Activated T-helper 17 cell treated with anti-CD3 and anti-CD28 coated beads, Interleukin-2, amount 50 U/mL, for 72 hours (primary cell): ENCODE measurements at regions not wholly inside any gene's neighbourhood (a gene's known extent, or its start where the extent isn't known, plus 50 kb on each side); places are given as distances from the start of the nearest gene placed in this dataset.

Source experiments
- ATAC-seq: fragments of 150-1000 bp; cut with Tn5 transposase; replicated peaks from 2 replicates; pipeline ENCODE4 v1.10.0; 2021; ENCODE audit warnings: mild to moderate bottlenecking, moderate library complexity
- H3K27ac Mint-ChIP-seq: one replicate; pipeline ENCODE4 v1.8.0; 2022; ENCODE audit warnings: mixed read lengths
- H3K27me3 Mint-ChIP-seq: one replicate; pipeline ENCODE4 v1.8.0; 2022; ENCODE audit warnings: mixed read lengths
- H3K36me3 Mint-ChIP-seq: one replicate; pipeline ENCODE4 v1.8.0; 2022; ENCODE audit warnings: low read depth, mild to moderate bottlenecking, mixed read lengths
- H3K4me1 Mint-ChIP-seq: one replicate; pipeline ENCODE4 v1.8.0; 2022; ENCODE audit warnings: mixed read lengths
- H3K4me3 Mint-ChIP-seq: one replicate; pipeline ENCODE4 v1.8.0; 2022; ENCODE audit warnings: mild to moderate bottlenecking, mixed read lengths
- H3K9me3 Mint-ChIP-seq: one replicate; pipeline ENCODE4 v1.8.0; 2022; ENCODE audit warnings: mixed read lengths

- no peak overlapping the region for H3K27ac Mint-ChIP-seq
- no peak for ATAC-seq
- H3K4me1 Mint-ChIP-seq: no peaks in the 10 kb centered on the region
- H3K4me3 Mint-ChIP-seq: no peak overlapping the region
- no peaks in the 10 kb centered on the region for H3K9me3 Mint-ChIP-seq
- no peaks in the 10 kb centered on the region for H3K36me3 Mint-ChIP-seq
- peaks cover 6% of the 10 kb centered on the region for H3K27me3 Mint-ChIP-seq
Measured at GRCh38 chr4:110675426-110675825, 52.5 kb upstream of the PITX2 start.

GRCh38 chr4:110676241-110676640 is 53.4 kb upstream of the PITX2 start:
- H3K27me3 Mint-ChIP-seq: peaks cover 11% of the 10 kb centered on the region
- ATAC-seq: no peak
- no peaks in the 10 kb centered on the region for H3K4me1 Mint-ChIP-seq
- H3K27ac Mint-ChIP-seq: no peak overlapping the region
- H3K4me3 Mint-ChIP-seq: no peak overlapping the region
- no peaks in the 10 kb centered on the region for H3K36me3 Mint-ChIP-seq
- no peaks in the 10 kb centered on the region for H3K9me3 Mint-ChIP-seq

GRCh38 chr4:110678517-110679227 is 55.8 kb upstream of the PITX2 start:
- no peaks in the 10 kb centered on the region for H3K4me1 Mint-ChIP-seq
- ATAC-seq: no peak
- H3K27ac Mint-ChIP-seq: no peak overlapping the region
- no peaks in the 10 kb centered on the region for H3K9me3 Mint-ChIP-seq
- no peaks in the 10 kb centered on the region for H3K36me3 Mint-ChIP-seq
- no peak overlapping the region for H3K4me3 Mint-ChIP-seq
- peaks cover 11% of the 10 kb centered on the region for H3K27me3 Mint-ChIP-seq

- Mint-ChIP-seq H3K27ac (no peak overlapping the region), H3K27me3 (peaks cover 11% of the 10 kb centered on the region), H3K4me3 (no peak overlapping the region), H3K36me3 (no peaks in the 10 kb centered on the region), H3K4me1 (no peaks in the 10 kb centered on the region), H3K9me3 (no peaks in the 10 kb centered on the region)
- no peak for ATAC-seq
Measured at GRCh38 chr4:110680265-110680664, 57.4 kb upstream of the PITX2 start.

GRCh38 chr4:110681381-110681780 is 58.5 kb upstream of the PITX2 start:
- H3K27ac Mint-ChIP-seq: no peak overlapping the region
- no peaks in the 10 kb centered on the region for H3K36me3 Mint-ChIP-seq
- H3K4me3 Mint-ChIP-seq: no peak overlapping the region
- no peak for ATAC-seq
- peaks cover 11% of the 10 kb centered on the region for H3K27me3 Mint-ChIP-seq
- no peaks in the 10 kb centered on the region for H3K9me3 Mint-ChIP-seq
- H3K4me1 Mint-ChIP-seq: no peaks in the 10 kb centered on the region

GRCh38 chr4:110682311-110682710 is 59.4 kb upstream of the PITX2 start:
- Mint-ChIP-seq H3K4me1 (no peaks in the 10 kb centered on the region), H3K9me3 (no peaks in the 10 kb centered on the region), H3K36me3 (no peaks in the 10 kb centered on the region), H3K4me3 (no peak overlapping the region), H3K27me3 (peaks cover 11% of the 10 kb centered on the region), H3K27ac (no peak overlapping the region)
- no peak for ATAC-seq

- Mint-ChIP-seq H3K4me1 (no peaks in the 10 kb centered on the region), H3K27me3 (peaks cover 11% of the 10 kb centered on the region), H3K4me3 (no peak overlapping the region), H3K27ac (no peak overlapping the region), H3K36me3 (no peaks in the 10 kb centered on the region), H3K9me3 (no peaks in the 10 kb centered on the region)
- ATAC-seq: no peak
Measured at GRCh38 chr4:110683601-110684000, 60.7 kb upstream of the PITX2 start.

- Mint-ChIP-seq H3K9me3 (peaks cover 4% of the 10 kb centered on the region), H3K27me3 (peaks cover 3% of the 10 kb centered on the region), H3K4me3 (no peak overlapping the region), H3K4me1 (no peaks in the 10 kb centered on the region), H3K27ac (no peak overlapping the region), H3K36me3 (no peaks in the 10 kb centered on the region)
- ATAC-seq: no peak
Measured at GRCh38 chr4:110702326-110702725, 79.4 kb upstream of the PITX2 start.

- H3K4me1 Mint-ChIP-seq: no peaks in the 10 kb centered on the region
- H3K27ac Mint-ChIP-seq: no peak overlapping the region
- peaks cover 3% of the 10 kb centered on the region for H3K27me3 Mint-ChIP-seq
- H3K36me3 Mint-ChIP-seq: no peaks in the 10 kb centered on the region
- no peak overlapping the region for H3K4me3 Mint-ChIP-seq
- no peak for ATAC-seq
- peaks cover 3% of the 10 kb centered on the region for H3K9me3 Mint-ChIP-seq
Measured at GRCh38 chr4:110704748-110705439, 82.0 kb upstream of the PITX2 start.

- no peaks in the 10 kb centered on the region for H3K4me1 Mint-ChIP-seq
- no peak overlapping the region for H3K27ac Mint-ChIP-seq
- H3K27me3 Mint-ChIP-seq: peaks cover 3% of the 10 kb centered on the region
- no peak for ATAC-seq
- no peaks in the 10 kb centered on the region for H3K36me3 Mint-ChIP-seq
- H3K9me3 Mint-ChIP-seq: no peaks in the 10 kb centered on the region
- no peak overlapping the region for H3K4me3 Mint-ChIP-seq
Measured at GRCh38 chr4:110705440-110705782, 82.5 kb upstream of the PITX2 start.

- Mint-ChIP-seq H3K4me3 (no peak overlapping the region), H3K27me3 (no peaks in the 10 kb centered on the region)
Measured at GRCh38 chr4:110710070-110710469, 87.2 kb upstream of the PITX2 start.

GRCh38 chr4:110712486-110712885 is 89.6 kb upstream of the PITX2 start:
- peaks cover 4% of the 10 kb centered on the region for H3K9me3 Mint-ChIP-seq
- no peak for ATAC-seq
- H3K36me3 Mint-ChIP-seq: no peaks in the 10 kb centered on the region
- no peaks in the 10 kb centered on the region for H3K27me3 Mint-ChIP-seq
- H3K4me1 Mint-ChIP-seq: no peaks in the 10 kb centered on the region
- no peak overlapping the region for H3K27ac Mint-ChIP-seq
- H3K4me3 Mint-ChIP-seq: no peak overlapping the region

More at GRCh38 chr4:110710070-110710469, 87.2 kb upstream of the PITX2 start:
- ATAC-seq: no peak
- Mint-ChIP-seq H3K4me1 (no peaks in the 10 kb centered on the region), H3K9me3 (peaks cover 4% of the 10 kb centered on the region), H3K27ac (no peak overlapping the region), H3K36me3 (no peaks in the 10 kb centered on the region)

GRCh38 chr4:110730318-110730717 is 107.4 kb upstream of the PITX2 start:
- no peaks in the 10 kb centered on the region for H3K27me3 Mint-ChIP-seq
- no peaks in the 10 kb centered on the region for H3K9me3 Mint-ChIP-seq
- H3K4me1 Mint-ChIP-seq: no peaks in the 10 kb centered on the region
- no peak overlapping the region for H3K4me3 Mint-ChIP-seq
- no peaks in the 10 kb centered on the region for H3K36me3 Mint-ChIP-seq
- H3K27ac Mint-ChIP-seq: no peak overlapping the region
- no peak for ATAC-seq

- Mint-ChIP-seq H3K36me3 (no peaks in the 10 kb centered on the region), H3K4me1 (no peaks in the 10 kb centered on the region), H3K27ac (no peak overlapping the region), H3K27me3 (no peaks in the 10 kb centered on the region), H3K4me3 (no peak overlapping the region), H3K9me3 (no peaks in the 10 kb centered on the region)
- no peak for ATAC-seq
Measured at GRCh38 chr4:110733901-110734300, 111.0 kb upstream of the PITX2 start.

- Mint-ChIP-seq H3K27ac (no peak overlapping the region), H3K4me1 (no peaks in the 10 kb centered on the region), H3K4me3 (no peak overlapping the region), H3K36me3 (no peaks in the 10 kb centered on the region), H3K9me3 (peaks cover 10% of the 10 kb centered on the region), H3K27me3 (peaks cover 5% of the 10 kb centered on the region)
- no peak for ATAC-seq
Measured at GRCh38 chr4:110735686-110736085, 112.8 kb upstream of the PITX2 start.
